CD14-positive monocyte (primary cell): ENCODE measurements at regions not wholly inside any gene's neighbourhood (a gene's known extent, or its start where the extent isn't known, plus 50 kb on each side); places are given as distances from the start of the nearest gene placed in this dataset.

ENCODE experiments used
- DNase-seq, 3 donors: peaks; one replicate each; pipeline ENCODE4 v3.0.0-alpha.2; 2011 to 2022
- H2AFZ ChIP-seq: 2 replicates; pipeline ENCODE4 v1.6.0; 2012; ENCODE audit warnings: mild to moderate bottlenecking, low read depth, low read length, inconsistent platforms; ENCODE audit not compliant: insufficient read depth, poor library complexity, severe bottlenecking
- H3K27ac ChIP-seq, 2 donors: 1 replicate in 1 of 2; 2 replicates in 1 of 2; pipeline ENCODE4 v1.5.1; 2012 to 2013; ENCODE audit warnings: low read length in 2 of 2, control low read depth in 1 of 2, inconsistent platforms in 1 of 2, low read depth in 1 of 2, mild to moderate bottlenecking in 1 of 2
- H3K27me3 ChIP-seq, 2 donors: one replicate each; pipeline versions ENCODE4 v1.6.0 to v1.6.1; 2011 to 2013; ENCODE audit warnings: low read length in 2 of 2; ENCODE audit not compliant: control insufficient read depth in 2 of 2, insufficient read depth in 2 of 2
- H3K36me3 ChIP-seq, 2 donors: replicated peaks in 1 of 2; 1 replicate in 1 of 2; 2 replicates in 1 of 2; pipeline versions ENCODE4 v1.5.1 to v1.6.1; 2012 to 2013; ENCODE audit warnings: low read length in 2 of 2, control low read depth in 1 of 2, inconsistent platforms in 1 of 2, mild to moderate bottlenecking in 1 of 2; ENCODE audit not compliant: insufficient read depth in 2 of 2, control insufficient read depth in 1 of 2
- H3K4me1 ChIP-seq, 2 donors: 1 replicate in 1 of 2; 2 replicates in 1 of 2; pipeline versions ENCODE4 v1.5.1 to v1.6.1; 2012 to 2013; ENCODE audit warnings: low read length in 2 of 2, control low read depth in 1 of 2, inconsistent platforms in 1 of 2, mild to moderate bottlenecking in 1 of 2, moderate library complexity in 1 of 2; ENCODE audit not compliant: insufficient read depth in 2 of 2, control insufficient read depth in 1 of 2
- H3K4me2 ChIP-seq: replicated peaks from 2 replicates; pipeline ENCODE3; 2012; ENCODE audit warnings: low read length, moderate library complexity, mild to moderate bottlenecking; ENCODE audit not compliant: poor library complexity, severe bottlenecking; ENCODE audit errors: extremely low read depth
- H3K4me3 ChIP-seq, 3 experiments: fragments of 200-600 bp in 1 of 3; sonication (generic) in 1 of 3; replicated peaks in 1 of 3; 1 replicate in 2 of 3; 2 replicates in 1 of 3; pipeline ENCODE4 v1.5.1; 2011 to 2013; ENCODE audit warnings: low read length in 3 of 3, mild to moderate bottlenecking in 3 of 3, control low read depth in 2 of 3, low read depth in 2 of 3, inconsistent platforms in 1 of 3, moderate library complexity in 1 of 3
- H3K79me2 ChIP-seq: 2 replicates; pipeline ENCODE4 v1.6.0; 2012; ENCODE audit warnings: mild to moderate bottlenecking, control low read depth, inconsistent platforms, low read length, moderate library complexity; ENCODE audit not compliant: insufficient read depth
- H3K9ac ChIP-seq: 2 replicates; pipeline ENCODE4 v1.6.0; 2017; ENCODE audit warnings: low read length, mild to moderate bottlenecking; ENCODE audit not compliant: insufficient read depth, poor library complexity, severe bottlenecking
- H3K9me3 ChIP-seq, 2 donors: replicated peaks in 1 of 2; 1 replicate in 1 of 2; 2 replicates in 1 of 2; pipeline versions ENCODE4 v1.5.1 to v1.6.1; 2012 to 2013; ENCODE audit warnings: low read length in 2 of 2, control low read depth in 1 of 2; ENCODE audit not compliant: control insufficient read depth in 1 of 2, insufficient read depth in 1 of 2
- H4K20me1 ChIP-seq: 2 replicates; pipeline ENCODE4 v1.6.0; 2012; ENCODE audit warnings: mild to moderate bottlenecking, low read length, control low read depth, moderate library complexity; ENCODE audit not compliant: insufficient read depth
- H3K27ac Mint-ChIP-seq, 7 donors: one replicate each; pipeline ENCODE4 v1.8.0; 2020; ENCODE audit warnings: mild to moderate bottlenecking in 7 of 7, mixed read lengths in 7 of 7, moderate library complexity in 6 of 7, inconsistent platforms in 2 of 7
- H3K27me3 Mint-ChIP-seq, 3 donors: one replicate each; pipeline ENCODE4 v1.8.0; 2021 to 2022; ENCODE audit warnings: low read depth in 3 of 3, mild to moderate bottlenecking in 3 of 3, mixed read lengths in 3 of 3, moderate library complexity in 3 of 3, inconsistent platforms in 1 of 3
- H3K36me3 Mint-ChIP-seq, 2 donors: one replicate each; pipeline ENCODE4 v1.8.0; 2020; ENCODE audit warnings: mixed read lengths in 2 of 2, inconsistent platforms in 1 of 2, mild to moderate bottlenecking in 1 of 2
- H3K4me1 Mint-ChIP-seq: one replicate; pipeline ENCODE4 v1.8.0; 2020; ENCODE audit warnings: mild to moderate bottlenecking, mixed read lengths
- H3K4me3 Mint-ChIP-seq, 2 donors: one replicate each; pipeline ENCODE4 v1.8.0; 2020; ENCODE audit warnings: mild to moderate bottlenecking in 2 of 2, mixed read lengths in 2 of 2, moderate library complexity in 1 of 2
- H3K9me3 Mint-ChIP-seq, 7 donors: one replicate each; pipeline ENCODE4 v1.8.0; 2020 to 2022; ENCODE audit warnings: mixed read lengths in 7 of 7, mild to moderate bottlenecking in 6 of 7, moderate library complexity in 6 of 7, inconsistent platforms in 2 of 7
- CTCF ChIP-seq: fragments of 200-600 bp; IDR thresholded peaks from one replicate; pipeline ENCODE4 v1.8.0; 2022; ENCODE audit warnings: antibody characterized with exemption, mild to moderate bottlenecking
- WGBS: methylation state at CpG from one replicate; pipeline ENCODE4 v1.1.5; 2013; ENCODE audit warnings: missing lambda C conversion rate; ENCODE audit not compliant: insufficient coverage; 5-methylcytosine and 5-hydroxymethylcytosine counted together
- intact Hi-C, 2 donors: fragments of 100-400 bp; cut with micrococcal nuclease; formaldehyde crosslinking; loops; one replicate each; pipeline versions ENCODE4 v1.15.0 to v1.15.1; 2023

GRCh38 chr11:130710497-130711012 is 205.7 kb downstream of the SNX19 start:
- no peak overlapping the region for H3K4me3 Mint-ChIP-seq
- WGBS, result 96% methylated on average over 7 of the region's 13 CpGs
- no peaks in the 10 kb centered on the region for H3K36me3 Mint-ChIP-seq

GRCh38 chr11:130711193-130711592 is 205.1 kb downstream of the SNX19 start:
- Histone ChIP-seq H3K9ac (no peak overlapping the region), H3K79me2 (no peaks in the 10 kb centered on the region), H3K27me3 (no peaks in the 10 kb centered on the region), H3K4me1 (no peaks in the 10 kb centered on the region), H3K9me3 (no peaks in the 10 kb centered on the region), H3K27ac (no peak overlapping the region), H2AFZ (no peak overlapping the region), H4K20me1 (no peaks in the 10 kb centered on the region), H3K4me2 (no peak overlapping the region), H3K36me3 (no peaks in the 10 kb centered on the region), H3K4me3 (no peak overlapping the region)
- no peaks in the 10 kb centered on the region for H3K4me1 Mint-ChIP-seq
- H3K27me3 Mint-ChIP-seq, result peaks cover 0 to 4% (median 0%) of the 10 kb centered on the region in 3 donors
- WGBS, result 86% methylated on average over 5 of the region's 6 CpGs
- no peak overlapping the region for H3K4me3 Mint-ChIP-seq
- intact Hi-C loops, result no loop called here
- H3K9me3 Mint-ChIP-seq, result peaks cover 0 to 2% (median 0%) of the 10 kb centered on the region in 7 donors
- H3K36me3 Mint-ChIP-seq, result no peaks in the 10 kb centered on the region
- no peak for DNase-seq
- no peak for TF ChIP-seq CTCF
- H3K27ac Mint-ChIP-seq, result no peak overlapping the region

More at GRCh38 chr11:130710497-130711012, 205.7 kb downstream of the SNX19 start:
- no peaks in the 10 kb centered on the region for H3K79me2 ChIP-seq
- H3K27ac ChIP-seq, result no peak overlapping the region
- no peaks in the 10 kb centered on the region for H3K27me3 ChIP-seq
- H4K20me1 ChIP-seq, result no peaks in the 10 kb centered on the region
- H3K36me3 ChIP-seq, result no peaks in the 10 kb centered on the region
- Mint-ChIP-seq H3K9me3 (peaks cover under 1 to 3% (median 2%) of the 10 kb centered on the region in 7 donors), H3K27me3 (peaks cover 0 to 4% (median 0%) of the 10 kb centered on the region in 3 donors), H3K27ac (no peak overlapping the region), H3K4me1 (no peaks in the 10 kb centered on the region)
- no peak overlapping the region for H3K4me2 ChIP-seq
- no peaks in the 10 kb centered on the region for H3K9me3 ChIP-seq
- H2AFZ ChIP-seq, result no peak overlapping the region
- no peak overlapping the region for H3K9ac ChIP-seq
- no peaks in the 10 kb centered on the region for H3K4me1 ChIP-seq
- TF ChIP-seq CTCF, result no peak
- no peak overlapping the region for H3K4me3 ChIP-seq
- intact Hi-C loops, result no loop called here
- no peak for DNase-seq
